GM19468 (cell line): ENCODE measurements at regions not wholly inside any gene's neighbourhood (a gene's known extent, or its start where the extent isn't known, plus 50 kb on each side); places are given as distances from the start of the nearest gene placed in this dataset.

Experiments used
- ATAC-seq: cut with Tn5 transposase; IDR thresholded peaks from one replicate; pipeline ENCODE4 v1.9.1; 2021; ENCODE audit warnings: mild to moderate bottlenecking, moderate library complexity, moderate number of reproducible peaks; ENCODE audit not compliant: unreplicated experiment; ENCODE audit errors: extremely low read depth

DNA sequence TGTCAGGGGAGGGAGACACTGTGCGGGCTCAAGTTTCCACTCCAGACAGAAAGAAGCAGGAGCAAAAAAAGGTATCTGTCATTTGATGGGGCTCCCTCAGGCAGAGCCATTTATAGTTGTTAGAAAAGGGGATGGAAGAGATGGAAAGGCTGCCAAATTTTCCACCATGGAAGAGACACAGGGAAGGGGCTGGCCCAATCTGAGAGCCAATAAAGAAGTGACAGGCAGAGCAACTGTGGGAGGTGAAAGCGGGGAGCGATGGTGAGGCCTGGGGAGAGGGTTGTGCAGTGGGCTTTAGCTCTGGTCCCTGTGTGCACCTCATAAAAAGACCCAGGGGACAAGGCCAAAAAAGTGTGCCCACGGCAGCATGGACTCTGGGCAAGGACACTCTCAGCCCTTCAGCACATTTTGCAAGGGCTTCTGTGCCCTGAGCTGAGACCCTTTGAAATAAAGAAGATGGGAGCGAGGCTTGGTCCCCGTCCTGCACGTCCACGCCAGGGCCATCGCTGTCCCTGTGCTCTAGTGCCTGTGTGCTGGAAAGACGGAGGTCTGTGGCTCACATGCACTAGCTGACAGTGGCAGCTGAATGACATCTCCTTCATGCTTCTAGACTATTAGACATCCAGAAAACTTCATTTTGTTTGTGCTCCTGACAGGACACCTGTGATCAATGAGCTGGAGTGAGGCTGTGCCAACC is 456.7 kb upstream of the HS6ST1 start:
- ATAC-seq = no peak

DNA sequence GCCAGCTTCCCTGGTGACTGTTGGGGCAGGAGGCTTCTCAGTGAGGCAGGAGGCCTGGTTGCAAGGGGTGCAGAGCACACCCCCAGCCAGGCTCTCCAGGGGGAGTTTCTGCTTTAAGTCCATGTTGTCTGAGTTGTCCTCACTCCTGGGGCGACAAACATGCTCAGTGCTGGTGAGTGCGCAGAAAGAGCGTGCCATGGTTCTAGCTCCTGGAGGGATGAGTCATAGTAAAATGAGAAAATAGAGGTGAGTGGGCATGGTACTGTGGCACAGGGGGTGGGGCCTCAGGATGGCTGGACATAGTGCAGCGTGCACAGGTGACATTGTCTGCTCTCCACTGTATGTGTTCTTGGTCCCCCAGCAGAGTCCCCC is 457.2 kb upstream of the HS6ST1 start:
- no peak for ATAC-seq

DNA sequence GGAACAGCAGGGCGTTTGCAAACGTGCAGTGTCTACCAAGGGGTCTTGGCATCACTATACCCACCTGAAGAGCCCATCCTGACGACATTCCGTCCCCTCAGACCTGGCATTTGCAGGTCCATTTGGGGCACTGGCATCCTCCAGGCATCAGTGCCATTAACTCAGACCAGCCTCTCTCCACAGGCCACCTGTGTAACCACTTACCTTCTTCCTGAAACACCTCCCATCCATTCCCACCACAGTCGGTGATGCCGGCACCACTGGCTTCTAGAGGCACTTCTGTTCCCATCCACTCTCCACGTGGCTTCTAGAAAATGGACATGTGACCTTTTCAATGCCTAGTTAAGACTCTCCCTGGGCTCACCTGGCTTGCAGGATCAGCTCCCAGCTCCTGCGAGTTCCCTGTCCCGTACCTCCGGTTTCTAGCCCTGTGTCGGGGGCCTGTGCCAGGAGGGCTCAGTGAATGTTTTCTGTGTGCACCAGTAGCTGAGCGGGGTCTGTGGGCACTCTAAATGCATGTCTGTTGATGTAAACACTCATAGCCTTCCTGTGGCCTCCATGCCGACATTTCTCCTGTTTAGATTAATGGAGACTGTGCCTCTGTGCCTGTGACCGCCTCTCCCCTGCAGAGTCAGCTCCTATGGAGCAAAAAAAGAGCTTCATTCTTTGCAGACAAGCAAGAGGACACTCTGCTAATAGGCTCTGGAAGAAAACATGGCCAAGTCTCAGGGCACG is 458.0 kb upstream of the HS6ST1 start:
- no peak for ATAC-seq

DNA sequence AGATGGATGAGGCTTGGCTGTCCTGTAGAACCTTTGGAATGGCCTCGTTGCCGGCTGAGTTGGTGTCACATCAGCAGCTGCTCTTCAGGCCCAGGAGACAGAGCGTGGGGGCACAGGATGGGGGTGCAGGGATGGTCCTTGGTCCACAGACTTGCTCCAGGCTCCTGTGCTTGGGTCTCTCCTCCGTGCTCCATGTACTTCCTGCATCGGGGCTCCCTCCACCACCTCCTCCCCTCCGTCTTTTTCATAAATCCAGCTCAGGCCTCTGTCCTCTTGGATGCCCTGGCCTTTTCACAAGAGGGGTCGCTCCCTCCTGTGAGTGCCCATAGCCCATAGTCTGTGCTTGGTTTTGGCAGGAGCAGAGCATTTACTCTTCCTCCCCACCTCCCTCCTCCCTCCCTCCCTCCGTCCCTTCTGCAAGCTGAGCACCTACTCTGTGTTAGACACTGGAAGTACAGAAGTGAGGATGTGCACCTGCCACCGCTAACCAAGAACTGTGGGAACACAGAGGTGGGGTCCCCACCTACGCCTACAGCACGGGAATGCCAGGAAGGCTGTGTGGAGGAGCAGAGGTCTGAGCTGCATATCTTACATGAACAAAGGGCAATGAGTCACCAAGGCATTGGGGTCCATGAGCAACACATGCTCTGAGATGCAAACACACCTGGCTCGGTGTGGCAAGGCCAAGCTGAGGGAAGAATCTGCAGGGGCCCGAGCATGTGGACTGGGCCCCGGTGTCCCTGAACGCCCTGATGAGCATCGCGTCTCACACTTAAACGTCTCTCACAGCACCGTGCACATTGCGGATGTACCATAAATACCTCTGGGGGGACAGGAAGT is 458.7 kb upstream of the HS6ST1 start:
- ATAC-seq = no peak

DNA sequence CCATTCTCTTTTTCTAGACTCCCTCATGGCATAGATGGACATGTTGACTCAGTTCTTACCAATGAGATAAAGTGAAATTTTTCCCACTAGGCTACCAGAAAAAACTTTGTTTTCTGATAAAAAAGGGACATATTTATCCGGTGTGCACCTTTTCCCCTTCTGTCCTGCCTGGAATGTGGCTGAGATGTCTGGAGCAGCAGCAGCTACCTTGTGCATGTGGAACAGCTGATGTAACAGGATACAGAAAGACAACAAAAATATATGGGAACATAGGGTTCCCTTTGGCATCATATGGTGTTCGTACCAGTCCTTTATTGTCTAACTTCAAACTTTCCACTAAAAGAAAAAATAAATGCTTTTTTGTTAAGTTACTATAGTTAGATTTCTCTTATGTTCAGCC is 460.2 kb upstream of the HS6ST1 start:
- no peak for ATAC-seq

DNA sequence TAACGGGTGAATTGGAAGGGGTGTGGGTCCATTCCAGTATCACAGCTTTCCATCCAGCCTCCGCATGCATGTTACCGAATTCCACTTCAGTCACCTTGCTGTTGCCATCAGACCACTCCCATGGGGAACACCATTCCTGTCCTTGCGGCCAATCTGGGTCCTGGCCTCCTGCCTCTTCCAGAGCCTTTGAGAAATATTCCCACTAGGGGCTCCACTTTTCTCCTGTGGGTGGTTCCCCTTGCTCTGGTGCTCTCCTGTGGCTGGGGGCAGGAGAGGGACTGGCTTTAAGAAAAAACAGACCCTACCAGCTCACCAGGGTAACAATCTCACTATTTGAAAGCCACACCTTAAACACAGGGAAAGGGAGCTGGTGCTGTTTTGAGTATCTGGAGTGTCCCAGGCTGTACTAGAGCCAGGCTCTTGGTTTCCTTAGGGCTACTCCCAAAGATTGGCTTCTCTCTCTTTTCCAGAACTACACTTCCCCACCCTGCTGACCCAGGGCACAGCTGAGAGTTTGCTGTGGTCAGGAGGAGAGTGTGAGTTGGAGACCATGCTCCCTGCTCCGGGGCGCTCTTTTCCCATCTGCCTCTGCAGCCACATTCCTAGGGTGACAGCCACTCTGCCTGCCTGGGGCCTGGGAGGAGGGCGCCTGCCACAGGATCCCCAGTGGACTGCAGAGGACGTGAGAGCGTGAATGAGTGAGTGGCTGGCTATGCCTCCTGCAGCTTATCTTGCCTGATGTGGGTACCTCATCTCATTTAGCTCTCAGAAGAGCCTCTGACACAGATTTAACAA is 460.8 kb upstream of the HS6ST1 start:
- ATAC-seq = no peak

DNA sequence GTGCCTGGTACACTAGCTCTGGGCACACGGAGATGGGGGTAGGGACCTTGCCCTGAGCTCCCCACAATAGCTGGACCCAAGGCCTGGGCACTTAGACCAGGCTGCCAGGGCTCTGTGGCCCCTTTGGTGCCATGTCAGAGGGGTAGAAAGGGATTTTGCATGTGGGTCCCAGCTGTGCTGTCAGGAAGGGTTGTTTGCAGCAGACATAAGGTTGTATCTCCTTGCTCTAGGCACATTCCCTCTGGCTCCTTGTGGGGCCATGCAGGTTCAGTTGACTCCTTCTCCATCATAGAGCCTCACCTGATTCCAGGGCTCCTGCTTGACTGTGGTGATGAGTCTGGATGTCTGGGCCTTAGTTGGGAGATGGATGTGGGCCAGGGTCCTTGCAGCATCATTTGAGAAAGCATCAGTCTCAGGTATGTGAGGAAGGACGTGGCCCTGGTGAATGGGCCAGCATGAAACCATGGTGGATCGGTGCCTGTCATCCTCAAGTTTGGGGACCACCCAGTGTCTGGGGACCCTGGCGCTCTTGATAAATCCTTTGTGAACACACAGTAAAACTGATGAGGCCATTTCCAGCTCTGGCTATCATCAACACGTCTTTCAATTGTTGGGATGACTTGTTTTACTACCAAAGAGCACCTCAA is 461.9 kb upstream of the HS6ST1 start:
- ATAC-seq = no peak

DNA sequence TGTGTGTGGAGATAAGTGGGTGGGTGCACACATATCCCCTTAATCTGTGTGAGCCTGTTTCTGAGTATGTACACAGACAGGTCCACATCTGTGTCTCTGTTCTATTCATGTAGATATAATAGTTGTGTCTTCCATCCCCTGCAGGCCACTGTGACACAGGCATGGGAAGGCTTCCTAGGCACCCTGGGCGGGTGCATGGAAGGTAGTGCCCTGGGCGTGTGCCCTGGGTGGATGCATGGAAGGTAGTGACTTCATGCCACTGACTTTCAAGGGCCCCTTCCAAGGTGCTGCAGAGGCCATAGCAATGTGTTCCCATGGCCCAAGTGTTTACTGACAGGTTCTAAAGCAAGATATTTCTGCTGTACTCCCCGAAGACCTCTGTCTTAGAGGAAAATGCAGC is 462.5 kb upstream of the HS6ST1 start:
- no peak for ATAC-seq

DNA sequence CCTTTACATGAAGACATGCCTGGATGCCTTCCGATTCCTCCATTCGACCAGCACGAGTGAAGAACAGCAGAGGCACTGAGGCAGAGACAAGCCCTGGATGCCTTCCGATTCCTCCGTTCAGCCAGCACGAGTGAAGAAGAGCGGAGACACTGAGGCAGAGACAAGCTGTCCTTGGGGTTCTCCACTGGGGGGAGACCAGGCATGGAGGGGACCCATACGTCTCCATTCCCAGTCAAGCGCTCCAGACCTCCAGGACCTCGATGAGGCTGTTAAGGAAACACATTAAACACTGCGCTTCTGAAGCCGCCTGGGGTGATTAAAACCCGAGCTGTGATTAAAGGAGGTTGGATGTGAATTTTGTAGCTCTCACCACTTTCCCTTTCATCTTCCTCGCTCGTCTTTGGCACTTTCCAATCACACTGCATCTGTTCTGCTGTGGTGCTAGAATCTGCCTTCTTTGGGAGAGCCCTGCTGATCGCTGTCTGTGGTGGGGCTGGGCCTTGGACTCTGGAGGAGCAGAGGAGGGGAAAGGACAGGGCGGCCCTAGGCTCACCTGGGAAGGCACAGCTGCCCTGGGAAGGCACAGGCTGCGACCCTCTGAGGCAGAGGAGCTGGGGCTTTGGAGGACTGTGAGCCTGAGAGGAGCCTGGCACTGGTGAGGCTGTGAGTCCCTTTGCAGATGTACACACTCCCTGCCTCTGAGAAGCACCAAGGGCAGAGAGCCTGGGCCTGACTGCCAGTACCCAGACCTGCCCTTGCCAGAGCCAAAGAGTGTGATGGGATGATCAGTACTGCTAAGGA is 463.1 kb upstream of the HS6ST1 start:
- no peak for ATAC-seq

DNA sequence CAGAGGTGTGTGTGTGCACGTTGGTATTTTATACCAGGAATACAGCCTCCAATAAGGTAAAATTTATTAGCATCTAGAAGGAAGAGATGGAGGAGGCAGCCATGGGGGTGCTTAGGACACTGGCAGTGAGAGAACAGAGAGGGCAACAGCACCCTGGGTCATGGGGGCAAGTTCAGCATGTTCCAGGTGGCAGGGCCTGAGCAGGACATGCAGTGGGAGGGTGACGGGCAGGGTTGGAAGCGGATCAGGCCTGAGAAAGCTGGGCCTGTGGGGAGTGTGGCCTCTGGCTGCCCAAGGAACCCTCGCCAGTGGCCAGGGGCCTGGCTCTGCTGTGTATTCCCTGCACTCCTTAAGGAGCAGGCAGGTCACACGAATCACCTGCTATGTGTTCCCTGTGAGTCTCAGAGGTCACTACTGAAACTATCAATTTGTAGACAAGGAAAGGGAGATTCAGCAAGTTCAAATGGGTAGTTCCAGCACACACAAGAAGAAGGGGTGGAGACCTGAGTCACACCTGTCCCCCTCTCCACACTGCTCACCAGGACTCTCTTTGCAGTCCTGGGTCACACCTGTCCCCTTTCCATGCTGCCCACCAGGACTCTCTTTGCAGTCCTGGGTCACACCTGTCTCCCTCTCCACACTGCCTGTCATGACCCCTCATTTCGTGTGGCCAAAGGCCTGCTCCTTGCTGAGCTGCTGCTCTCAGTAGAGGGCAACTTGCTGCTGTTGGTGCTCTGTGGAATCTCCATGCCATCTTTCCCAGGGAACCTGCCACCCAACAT is 463.9 kb upstream of the HS6ST1 start:
- ATAC-seq = no peak

DNA sequence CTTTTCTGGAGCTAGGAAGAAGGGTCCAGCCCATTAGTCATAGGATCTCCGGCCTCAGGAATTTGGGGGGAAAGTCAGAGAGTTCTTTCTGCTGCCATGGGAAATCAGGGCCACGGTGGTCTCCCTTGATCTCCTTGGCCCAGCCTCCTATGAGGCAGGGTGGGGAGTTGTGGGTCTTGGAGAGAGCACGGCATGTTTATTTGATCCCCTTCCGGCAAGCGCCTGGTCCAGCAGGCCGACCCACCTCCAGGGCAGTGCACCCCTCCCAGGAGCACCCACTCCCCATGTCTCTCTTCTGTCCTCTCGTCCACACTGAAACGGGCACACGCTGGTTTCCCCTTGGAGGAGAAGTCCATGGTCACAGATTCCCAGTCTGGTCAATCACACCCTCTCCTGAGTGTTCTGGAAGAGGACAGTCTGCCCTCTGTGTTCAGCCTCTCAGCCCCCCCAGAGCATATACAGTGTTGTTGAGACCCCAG is 464.6 kb upstream of the HS6ST1 start:
- ATAC-seq = no peak

DNA sequence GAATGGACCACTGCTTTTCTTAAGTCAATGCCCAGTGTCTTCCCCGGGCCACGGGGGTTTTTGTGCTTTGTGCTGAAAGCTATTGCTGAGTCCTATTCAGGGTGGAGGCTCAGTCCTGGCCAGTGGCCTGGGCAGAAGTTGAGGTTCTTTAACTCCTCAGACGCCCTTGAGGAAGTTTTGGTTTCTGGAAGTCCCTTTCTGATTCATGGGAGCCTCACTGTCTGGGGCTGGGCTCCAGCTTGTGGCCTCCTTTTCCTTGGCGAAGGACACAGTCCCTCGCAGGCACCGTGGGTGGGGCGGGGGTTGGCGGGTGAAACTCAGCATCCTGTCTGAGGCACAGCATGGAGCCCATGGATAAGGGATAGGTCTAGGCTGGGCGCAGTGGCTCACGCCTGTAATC is 465.2 kb upstream of the HS6ST1 start:
- no peak for ATAC-seq

DNA sequence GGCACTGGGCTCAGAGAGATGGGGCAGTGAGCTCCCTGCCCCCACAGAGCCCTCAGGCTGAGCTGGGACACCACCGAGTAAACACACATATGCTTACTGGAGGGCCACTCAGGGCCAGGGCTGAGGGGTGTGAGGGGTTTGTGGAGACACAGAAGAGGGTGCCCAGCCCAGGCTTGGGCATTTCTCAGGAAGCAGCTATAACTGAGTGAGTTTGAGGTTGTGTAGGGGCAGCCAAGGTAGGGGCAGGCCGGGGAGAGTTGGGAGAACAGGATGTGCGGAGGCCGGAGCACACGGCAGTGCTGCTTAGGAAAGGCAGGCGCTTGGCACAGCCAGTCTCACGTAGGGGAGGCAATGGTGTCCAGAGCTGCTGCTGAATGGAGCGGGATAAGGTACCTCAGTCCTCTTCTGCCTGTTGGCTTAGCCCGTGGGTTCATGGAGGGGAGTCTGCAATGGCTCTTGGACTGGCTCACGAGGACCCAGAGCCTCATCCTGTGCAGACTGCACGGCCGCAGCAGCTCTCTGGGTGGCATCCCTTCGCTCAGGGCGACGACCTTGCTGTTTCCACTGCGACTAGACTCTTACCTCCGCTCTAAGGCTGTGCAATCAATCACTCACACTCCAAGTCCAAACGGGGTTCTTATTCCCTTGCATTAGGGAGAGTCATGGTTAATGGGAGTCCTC is 466.1 kb upstream of the HS6ST1 start:
- ATAC-seq = no peak

DNA sequence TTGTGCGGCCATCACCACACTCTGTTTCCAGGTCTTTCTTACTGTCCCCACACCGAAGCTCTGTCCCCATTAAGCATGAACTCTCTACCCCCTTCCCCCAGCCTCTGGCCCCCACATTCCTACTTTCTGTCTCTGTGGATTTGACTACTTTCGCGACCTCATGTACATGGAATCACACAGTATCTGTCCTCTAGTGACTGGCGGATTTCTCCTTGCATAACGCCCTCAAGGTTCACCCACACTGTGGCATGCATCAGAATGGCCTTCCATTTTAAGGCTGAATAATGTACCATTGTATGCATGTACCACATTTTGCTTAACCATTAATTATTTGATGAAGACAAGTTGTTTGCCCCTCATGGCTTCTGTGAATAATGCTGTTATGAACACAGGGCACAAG is 467.6 kb upstream of the HS6ST1 start:
- ATAC-seq = no peak

DNA sequence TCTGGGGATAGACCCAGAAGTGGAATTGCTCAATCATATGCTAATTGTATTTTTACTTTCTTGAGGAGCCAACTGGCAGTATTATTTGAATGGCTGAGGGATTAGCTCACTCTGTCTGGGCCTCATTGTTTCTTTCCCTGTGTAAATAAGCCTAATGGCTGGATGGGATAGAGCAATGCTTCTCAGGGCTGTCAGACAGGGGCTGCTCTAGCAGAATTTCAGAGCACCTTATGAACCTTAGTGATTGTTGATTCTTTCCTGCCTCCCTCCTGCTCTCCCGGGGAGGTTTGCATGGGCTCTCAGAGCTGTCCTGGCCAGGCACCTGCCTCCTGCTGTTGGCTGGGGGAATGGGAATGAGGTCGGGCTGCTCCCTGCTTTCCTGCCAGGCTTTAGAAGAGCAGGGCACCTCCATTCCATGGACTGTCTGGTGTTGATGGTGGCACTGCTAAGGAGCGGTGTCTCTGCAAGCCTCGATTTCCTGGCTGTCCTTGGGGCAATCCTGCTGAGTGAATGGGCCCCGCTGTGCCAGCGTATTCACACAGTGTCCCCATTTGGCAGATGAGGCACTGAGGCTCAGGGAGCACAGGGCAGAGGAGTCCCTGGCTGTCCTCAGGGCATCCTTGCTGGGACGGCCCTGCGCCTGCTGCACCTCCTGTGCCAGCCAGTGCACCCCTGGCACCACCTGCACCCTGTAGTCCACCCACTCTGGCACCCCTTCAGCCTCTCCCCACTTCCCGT is 468.2 kb upstream of the HS6ST1 start:
- ATAC-seq = no peak

DNA sequence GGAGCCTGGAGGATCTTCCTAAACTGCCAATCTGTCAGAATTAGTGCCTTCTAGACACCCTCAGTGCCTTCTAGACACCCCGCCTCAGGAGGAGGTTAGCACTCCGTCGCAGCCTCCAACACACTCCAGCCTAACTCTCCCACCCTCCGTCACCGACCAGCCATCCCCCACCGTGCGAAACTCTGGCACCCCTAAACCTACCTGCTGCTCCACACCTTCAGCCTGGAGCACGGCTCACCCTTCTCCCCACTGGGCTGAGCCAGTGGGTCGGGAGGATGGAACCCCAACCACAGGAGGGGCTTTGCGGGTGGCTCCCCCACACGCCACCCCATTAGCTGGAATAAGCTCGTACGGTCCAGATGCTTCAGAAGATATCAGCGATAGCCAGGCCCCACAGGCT is 468.9 kb upstream of the HS6ST1 start:
- no peak for ATAC-seq

DNA sequence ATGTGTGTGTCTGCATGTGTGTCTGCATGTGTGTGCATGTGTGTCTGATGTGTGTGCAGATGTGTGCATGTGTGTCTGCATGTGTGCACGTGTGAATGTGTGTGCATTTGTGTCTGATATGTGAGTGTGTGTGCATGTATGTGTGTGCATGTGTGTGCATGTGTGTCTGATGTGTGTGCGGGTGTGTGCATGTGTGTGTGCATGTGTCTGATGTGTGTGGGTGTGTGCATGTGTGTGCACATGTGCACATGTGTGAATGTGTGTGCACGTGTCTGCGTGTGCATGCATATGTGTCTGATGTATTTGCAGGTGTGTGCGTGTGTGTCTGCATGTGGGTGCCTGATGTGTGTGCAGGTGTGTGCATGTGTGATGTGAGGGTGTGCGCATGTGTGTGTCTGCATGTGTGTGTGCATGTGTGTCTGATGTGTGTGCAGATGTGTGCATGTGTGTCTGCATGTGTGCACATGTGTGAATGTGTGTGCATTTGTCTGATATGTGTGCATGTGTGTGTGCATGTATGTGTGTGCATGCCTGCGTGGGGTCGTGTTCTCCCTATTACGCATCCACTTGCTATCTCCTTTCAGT is 470.1 kb upstream of the HS6ST1 start:
- no peak for ATAC-seq
